H1 (cell line): ENCODE measurements at regions not wholly inside any gene's neighbourhood (a gene's known extent, or its start where the extent isn't known, plus 50 kb on each side); places are given as distances from the start of the nearest gene placed in this dataset.

ENCODE experiments used
- CTCF ChIA-PET: fragments of 300-600 bp; sonication (Branson Sonifier 250); formaldehyde crosslinking; loops from one replicate; lab custom pipeline; 2021; ENCODE audit not compliant: partially characterized antibody; lab: Charles Lee
- POLR2A ChIA-PET: fragments of 300-600 bp; sonication (Branson Sonifier 250); formaldehyde crosslinking; loops from one replicate; lab custom pipeline; 2021; ENCODE audit warnings: inconsistent platforms; ENCODE audit not compliant: partially characterized antibody; lab: Charles Lee
- DNase-seq, 2 experiments: peaks; one replicate each; pipeline versions ENCODE4 v3.0.0 to v3.0.0-alpha.2; 2010 to 2022; ENCODE audit warnings: low spot score in 2 of 2, low read depth in 1 of 2, mixed read lengths in 1 of 2
- FAIRE-seq: peaks from 2 replicates; lab custom pipeline; 2011; peaks lifted over from hg19 to GRCh38; lab: Jason Lieb, UNC
- H2AFZ ChIP-seq: 2 replicates; pipeline ENCODE4 v1.8.1; 2012; ENCODE audit warnings: low read length, inconsistent platforms
- H2AK5ac ChIP-seq: 2 replicates; pipeline ENCODE4 v1.6.1; 2013; ENCODE audit warnings: low read depth, low read length
- H2BK120ac ChIP-seq: replicated peaks from 2 replicates; pipeline ENCODE3; 2013; ENCODE audit warnings: low read depth, low read length, inconsistent platforms
- H2BK12ac ChIP-seq: 2 replicates; pipeline ENCODE4 v1.6.1; 2013; ENCODE audit warnings: low read depth, low read length
- H2BK15ac ChIP-seq: 2 replicates; pipeline ENCODE4 v1.6.1; 2013; ENCODE audit warnings: low read length
- H2BK20ac ChIP-seq: 2 replicates; pipeline ENCODE4 v1.6.1; 2013; ENCODE audit warnings: low read length
- H2BK5ac ChIP-seq: 2 replicates; pipeline ENCODE4 v1.6.1; 2013; ENCODE audit warnings: low read depth, low read length
- H3K14ac ChIP-seq: 2 replicates; pipeline ENCODE4 v1.6.1; 2013; ENCODE audit warnings: inconsistent platforms; ENCODE audit not compliant: insufficient read length
- H3K18ac ChIP-seq: 2 replicates; pipeline ENCODE4 v1.6.1; 2013; ENCODE audit warnings: low read length; ENCODE audit errors: extremely low read depth
- H3K23ac ChIP-seq: 2 replicates; pipeline ENCODE4 v1.6.1; 2013; ENCODE audit warnings: inconsistent platforms; ENCODE audit not compliant: insufficient read length
- H3K23me2 ChIP-seq: 2 replicates; pipeline ENCODE4 v1.6.1; 2013; ENCODE audit warnings: low read depth, low read length
- H3K27ac ChIP-seq: 2 replicates; pipeline ENCODE4 v1.6.1; 2011; ENCODE audit warnings: low read depth, low read length, inconsistent platforms
- H3K27me3 ChIP-seq, 4 experiments: replicated peaks in 1 of 4; 1 replicate in 1 of 4; 2 replicates in 3 of 4; pipeline versions ENCODE4 v1.6.1 to v1.8.1; 2011 to 2013; ENCODE audit warnings: low read length in 3 of 4, mild to moderate bottlenecking in 3 of 4, inconsistent platforms in 2 of 4, mixed read lengths in 2 of 4, moderate library complexity in 1 of 4; ENCODE audit not compliant: control insufficient read depth in 3 of 4, insufficient read depth in 3 of 4; ENCODE audit errors: extremely low read depth in 1 of 4
- H3K36me3 ChIP-seq, 4 experiments: 2 replicates each; pipeline versions ENCODE4 v1.6.1 to v1.8.1; 2011 to 2013; ENCODE audit warnings: mild to moderate bottlenecking in 4 of 4, low read length in 3 of 4, moderate library complexity in 2 of 4, control low read depth in 1 of 4, inconsistent platforms in 1 of 4; ENCODE audit not compliant: insufficient read depth in 4 of 4, control insufficient read depth in 2 of 4
- H3K4ac ChIP-seq: replicated peaks from 2 replicates; pipeline ENCODE3; 2013; ENCODE audit warnings: low read length, low read depth, mixed read lengths, inconsistent platforms; ENCODE audit not compliant: insufficient read length
- H3K4me1 ChIP-seq, 4 experiments: replicated peaks in 1 of 4; 1 replicate in 1 of 4; 2 replicates in 3 of 4; pipeline versions ENCODE4 v1.6.1 to v1.8.1; 2011 to 2013; ENCODE audit warnings: low read length in 3 of 4, inconsistent platforms in 2 of 4, mixed read lengths in 1 of 4; ENCODE audit not compliant: insufficient read depth in 4 of 4, control insufficient read depth in 3 of 4
- H3K4me2 ChIP-seq, 2 experiments: 2 replicates each; pipeline versions ENCODE4 v1.6.1 to v1.8.1; 2011 to 2013; ENCODE audit warnings: low read depth in 2 of 2, low read length in 2 of 2, control low read depth in 1 of 2, inconsistent platforms in 1 of 2, mild to moderate bottlenecking in 1 of 2; ENCODE audit not compliant: insufficient read depth in 1 of 2
- H3K4me3 ChIP-seq, 4 experiments: fragments of 200-600, 300-600 bp in 1 of 4; sonication (generic), shearing (Covaris generic), sonication (Bioruptor Twin) in 1 of 4; 2 replicates each; pipeline versions ENCODE4 v1.5.1 to v1.8.1; 2011 to 2016; ENCODE audit warnings: low read length in 4 of 4, low read depth in 3 of 4, control low read depth in 2 of 4, inconsistent platforms in 2 of 4, mild to moderate bottlenecking in 2 of 4, mixed read lengths in 1 of 4, moderate library complexity in 1 of 4; ENCODE audit not compliant: insufficient read depth in 2 of 4; ENCODE audit errors: extremely low read depth in 1 of 4
- H3K56ac ChIP-seq: replicated peaks from 2 replicates; pipeline ENCODE3; 2013; ENCODE audit warnings: low read depth, mild to moderate bottlenecking, mixed read lengths, low read length, inconsistent platforms; ENCODE audit not compliant: insufficient read length
- H3K79me1 ChIP-seq: 2 replicates; pipeline ENCODE4 v1.6.1; 2013; ENCODE audit warnings: low read depth, low read length, control low read depth
- H3K79me2 ChIP-seq, 2 experiments: 2 replicates each; pipeline versions ENCODE4 v1.6.1 to v1.8.1; 2012 to 2013; ENCODE audit warnings: low read length in 2 of 2, mild to moderate bottlenecking in 2 of 2, inconsistent platforms in 1 of 2; ENCODE audit not compliant: insufficient read depth in 2 of 2, control insufficient read depth in 1 of 2
- H3K9ac ChIP-seq, 4 experiments: replicated peaks in 1 of 4; 1 replicate in 1 of 4; 2 replicates in 3 of 4; pipeline versions ENCODE4 v1.6.1 to v1.8.1; 2011 to 2013; ENCODE audit warnings: low read depth in 3 of 4, low read length in 3 of 4, control low read depth in 2 of 4, mild to moderate bottlenecking in 2 of 4, moderate library complexity in 2 of 4, inconsistent platforms in 1 of 4; ENCODE audit errors: extremely low read depth in 1 of 4
- H3K9me3 ChIP-seq, 2 experiments: 2 replicates each; pipeline versions ENCODE4 v1.6.1 to v1.8.1; 2012 to 2013; ENCODE audit warnings: mild to moderate bottlenecking in 2 of 2, moderate library complexity in 2 of 2, control low read depth in 1 of 2, inconsistent platforms in 1 of 2, low read depth in 1 of 2, low read length in 1 of 2, mixed read lengths in 1 of 2; ENCODE audit not compliant: insufficient read depth in 2 of 2
- H4K20me1 ChIP-seq, 2 experiments: replicated peaks in 1 of 2; 2 replicates each; pipeline versions ENCODE3 to v1.8.1; 2011 to 2013; ENCODE audit warnings: inconsistent platforms in 2 of 2, low read length in 2 of 2, mild to moderate bottlenecking in 1 of 2; ENCODE audit not compliant: insufficient read depth in 2 of 2, control insufficient read depth in 1 of 2
- H4K5ac ChIP-seq: 2 replicates; pipeline ENCODE4 v1.6.1; 2013; ENCODE audit warnings: low read length, low read depth, mixed read lengths, inconsistent platforms; ENCODE audit not compliant: insufficient read length
- H4K8ac ChIP-seq: 2 replicates; pipeline ENCODE4 v1.8.0; 2013; ENCODE audit warnings: mild to moderate bottlenecking, moderate library complexity, low read length, inconsistent platforms; ENCODE audit not compliant: insufficient read depth; ENCODE audit errors: extremely low read depth
- H4K91ac ChIP-seq: replicated peaks from 2 replicates; pipeline ENCODE3; 2013; ENCODE audit warnings: low read length, mixed read lengths, inconsistent platforms; ENCODE audit not compliant: insufficient read length
- BRCA1 ChIP-seq: IDR thresholded peaks from 2 replicates; pipeline ENCODE4 v1.6.1; 2012; ENCODE audit warnings: low read depth, low read length, improper control_type of control experiment
- CEBPB ChIP-seq: IDR thresholded peaks from 2 replicates; pipeline ENCODE4 v1.6.1; 2012; ENCODE audit warnings: low read depth, low read length
- POLR2A ChIP-seq, 2 experiments: IDR thresholded peaks; 1 replicate in 1 of 2; 2 replicates in 1 of 2; pipeline ENCODE4 v1.6.1; 2011; ENCODE audit warnings: low read depth in 2 of 2, low read length in 2 of 2, mild to moderate bottlenecking in 2 of 2; ENCODE audit errors: control extremely low read depth in 1 of 2
- SIN3A ChIP-seq, 2 experiments: IDR thresholded peaks in 1 of 2; conservative IDR thresholded peaks in 1 of 2; 2 replicates each; pipeline ENCODE4 v1.6.1; 2011 to 2012; ENCODE audit warnings: low read length in 2 of 2, improper control_type of control experiment in 1 of 2, low read depth in 1 of 2, mild to moderate bottlenecking in 1 of 2
- SRF ChIP-seq: IDR thresholded peaks from 2 replicates; pipeline ENCODE4 v1.6.1; 2011; ENCODE audit warnings: mild to moderate bottlenecking, low read depth, low read length, moderate library complexity
- TAF1 ChIP-seq: IDR thresholded peaks from 2 replicates; pipeline ENCODE4 v1.6.1; 2011; ENCODE audit warnings: mild to moderate bottlenecking, low read depth, low read length
- TAF7 ChIP-seq: optimal IDR thresholded peaks from 2 replicates; pipeline ENCODE3; 2011; ENCODE audit warnings: low read depth, mild to moderate bottlenecking, inconsistent platforms, low read length, moderate library complexity, borderline replicate concordance
- WGBS, 2 experiments: shearing (Covaris generic) in 1 of 2; methylation state at CpG; one replicate each; pipeline versions ENCODE4 v1.1.6 to v1.1.7; 2013 to 2015; ENCODE audit warnings: low lambda C conversion rate in 2 of 2, mixed read lengths in 2 of 2, inconsistent platforms in 1 of 2, low coverage in 1 of 2, missing lambda C conversion rate in 1 of 2; ENCODE audit not compliant: insufficient replicate concordance in 2 of 2, insufficient coverage in 1 of 2, insufficient read length in 1 of 2; ENCODE audit errors: extremely low coverage in 1 of 2, missing lambda C conversion rate in 1 of 2; 5-methylcytosine and 5-hydroxymethylcytosine counted together
- TF ChIP-seq, protein P1 (sequence below): IDR thresholded peaks from 2 replicates; pipeline ENCODE4 v1.6.1; 2012; ENCODE audit warnings: inconsistent platforms

DNA sequence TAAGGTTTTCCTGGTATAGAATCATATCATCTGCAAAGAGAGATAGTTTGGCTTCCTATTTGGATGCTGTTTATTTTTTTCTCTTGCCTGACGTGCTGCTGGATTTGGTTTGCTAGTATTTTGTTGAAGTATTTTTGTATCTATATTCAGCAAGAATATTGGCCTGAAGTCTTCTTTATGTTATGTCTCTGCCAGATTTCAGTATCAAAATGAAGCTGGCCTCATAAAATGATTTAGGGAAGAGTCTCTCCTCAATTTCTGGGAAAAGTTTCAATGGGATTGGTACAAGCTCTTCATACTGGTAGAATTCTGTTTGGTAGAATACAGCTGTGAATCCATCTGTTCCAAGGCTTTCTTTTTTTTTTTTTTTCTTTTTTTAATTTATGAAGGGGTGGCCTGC lies 799.0 kb upstream of the TYRP1 start:
- H2BK12ac ChIP-seq: no peak overlapping the region
- H2BK120ac ChIP-seq: no peak overlapping the region
- H3K4me2 ChIP-seq: no peak overlapping the region
- ChIA-PET CTCF (interaction anchor here (0.7 kb wide), 2 partner anchors 14 to 947 kb away, joined by 3 read pairs; no protein-coding TSS in a partner anchor), POLR2A (no interaction called here)
- H4K8ac ChIP-seq: no peak overlapping the region
- H3K23ac ChIP-seq: no peak overlapping the region
- no peak overlapping the region for H2AK5ac ChIP-seq
- H3K27me3 ChIP-seq: no peaks in the 10 kb centered on the region
- H2AFZ ChIP-seq: no peak overlapping the region
- no peaks in the 10 kb centered on the region for H3K4me1 ChIP-seq
- TF ChIP-seq BRCA1: no peak
- no peak for TF ChIP-seq TAF1
- no peak for TF ChIP-seq SIN3A (conservative IDR thresholded peaks at IDR 0.05 in 1 of 2, IDR thresholded peaks at IDR 0.05 in 1 of 2; ENCODE audit: low read depth in 1 of 2, low read length in 2 of 2)
- no peak for TF ChIP-seq POLR2A (IDR thresholded peaks at IDR 0.05; ENCODE audit: control extremely low read depth in 1 of 2, low read depth in 2 of 2, low read length in 2 of 2)
- TF ChIP-seq TAF7: no peak
- TF ChIP-seq CEBPB: no peak
- TF ChIP-seq, protein P1, sequence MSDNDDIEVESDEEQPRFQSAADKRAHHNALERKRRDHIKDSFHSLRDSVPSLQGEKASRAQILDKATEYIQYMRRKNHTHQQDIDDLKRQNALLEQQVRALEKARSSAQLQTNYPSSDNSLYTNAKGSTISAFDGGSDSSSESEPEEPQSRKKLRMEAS: no peak
- TF ChIP-seq SRF: no peak
- H3K27ac ChIP-seq: no peak overlapping the region
- no peaks in the 10 kb centered on the region for H3K36me3 ChIP-seq
- no peak for FAIRE-seq
- DNase-seq: no peak
- no peak overlapping the region for H3K14ac ChIP-seq
- H2BK15ac ChIP-seq: no peak overlapping the region
- 86% methylated on average over 1 of the region's 1 CpG; no CpG with 5 or more reads in 1 of the 2 experiments for WGBS, 2 experiments
- H3K4ac ChIP-seq: no peak overlapping the region
- H4K20me1 ChIP-seq: no peaks in the 10 kb centered on the region
- no peak overlapping the region for H2BK5ac ChIP-seq
- H3K18ac ChIP-seq: no peak overlapping the region
- H3K9ac ChIP-seq: no peak overlapping the region
- H3K79me1 ChIP-seq: no peaks in the 10 kb centered on the region
- H3K4me3 ChIP-seq: no peak overlapping the region
- no peaks in the 10 kb centered on the region for H3K9me3 ChIP-seq
- no peaks in the 10 kb centered on the region for H3K23me2 ChIP-seq
- no peak overlapping the region for H4K91ac ChIP-seq
- no peak overlapping the region for H3K56ac ChIP-seq
- no peak overlapping the region for H4K5ac ChIP-seq
- H3K79me2 ChIP-seq: no peaks in the 10 kb centered on the region
- H2BK20ac ChIP-seq: no peak overlapping the region
